GM13976 (cell line): ENCODE measurements at regions not wholly inside any gene's neighbourhood (a gene's known extent, or its start where the extent isn't known, plus 50 kb on each side); places are given as distances from the start of the nearest gene placed in this dataset.

ENCODE experiments used
- DNase-seq: peaks from one replicate; pipeline ENCODE4 v3.0.0; 2012; ENCODE audit warnings: low spot score
- in situ Hi-C: fragments of 300-500 bp; cut with MboI; formaldehyde crosslinking; loops from one replicate; pipeline ENCODE4 v1.12.0; 2022; ENCODE audit warnings: low sequenced_read_pairs, mixed read lengths, inconsistent platforms; ENCODE audit not compliant: unreplicated experiment
- TF ChIP-seq, protein P1 (sequence below): IDR thresholded peaks from 2 replicates; pipeline ENCODE4 v1.5.1; 2012; ENCODE audit warnings: borderline replicate concordance, mild to moderate bottlenecking; ENCODE audit not compliant: insufficient read depth; ENCODE audit errors: extremely low read depth, missing control alignments, control extremely low read depth

DNA sequence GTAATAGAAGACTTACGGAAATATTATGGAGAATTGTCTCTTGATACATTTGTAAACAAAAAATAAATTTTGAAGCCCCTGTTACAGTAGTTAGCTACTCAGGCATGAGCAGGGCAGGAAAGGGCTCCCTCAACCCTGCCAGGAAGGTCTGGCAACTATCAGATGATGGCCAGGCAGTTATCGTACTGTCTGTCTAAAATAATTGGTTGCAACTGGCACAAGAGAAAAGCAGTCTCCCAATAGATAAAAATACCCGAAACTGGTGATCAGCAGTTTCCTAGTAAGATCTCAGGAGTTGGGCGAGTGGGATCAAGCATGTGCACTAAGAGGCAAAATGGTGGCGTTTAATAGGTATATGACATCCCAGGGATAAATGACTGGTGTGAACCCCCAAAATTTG is 1336.3 kb downstream of the C4orf33 start:
- no peak for DNase-seq
- in situ Hi-C loops: no loop called here
- TF ChIP-seq, protein P1, sequence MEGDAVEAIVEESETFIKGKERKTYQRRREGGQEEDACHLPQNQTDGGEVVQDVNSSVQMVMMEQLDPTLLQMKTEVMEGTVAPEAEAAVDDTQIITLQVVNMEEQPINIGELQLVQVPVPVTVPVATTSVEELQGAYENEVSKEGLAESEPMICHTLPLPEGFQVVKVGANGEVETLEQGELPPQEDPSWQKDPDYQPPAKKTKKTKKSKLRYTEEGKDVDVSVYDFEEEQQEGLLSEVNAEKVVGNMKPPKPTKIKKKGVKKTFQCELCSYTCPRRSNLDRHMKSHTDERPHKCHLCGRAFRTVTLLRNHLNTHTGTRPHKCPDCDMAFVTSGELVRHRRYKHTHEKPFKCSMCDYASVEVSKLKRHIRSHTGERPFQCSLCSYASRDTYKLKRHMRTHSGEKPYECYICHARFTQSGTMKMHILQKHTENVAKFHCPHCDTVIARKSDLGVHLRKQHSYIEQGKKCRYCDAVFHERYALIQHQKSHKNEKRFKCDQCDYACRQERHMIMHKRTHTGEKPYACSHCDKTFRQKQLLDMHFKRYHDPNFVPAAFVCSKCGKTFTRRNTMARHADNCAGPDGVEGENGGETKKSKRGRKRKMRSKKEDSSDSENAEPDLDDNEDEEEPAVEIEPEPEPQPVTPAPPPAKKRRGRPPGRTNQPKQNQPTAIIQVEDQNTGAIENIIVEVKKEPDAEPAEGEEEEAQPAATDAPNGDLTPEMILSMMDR: no peak

DNA sequence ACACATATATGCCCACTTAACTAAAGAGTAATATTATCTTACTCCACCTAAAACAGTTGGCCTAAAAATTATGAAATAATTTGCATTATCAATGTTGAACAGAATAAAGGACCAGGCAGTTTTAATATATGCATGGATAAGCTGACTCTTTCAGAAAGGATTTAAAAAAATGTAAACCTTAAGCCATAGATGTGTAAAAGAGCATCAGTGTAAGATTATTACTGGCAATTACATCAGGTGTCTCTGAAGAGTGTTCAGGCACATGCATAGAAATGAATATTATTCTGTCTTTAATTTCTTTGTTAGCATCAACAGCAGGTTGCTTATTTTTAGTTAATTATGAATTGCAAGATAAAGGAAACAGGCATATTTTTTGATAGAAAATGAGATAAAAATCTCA is 1353.8 kb downstream of the C4orf33 start:
- in situ Hi-C loops: no loop called here
- TF ChIP-seq, protein P1: no peak
- no peak for DNase-seq

DNA sequence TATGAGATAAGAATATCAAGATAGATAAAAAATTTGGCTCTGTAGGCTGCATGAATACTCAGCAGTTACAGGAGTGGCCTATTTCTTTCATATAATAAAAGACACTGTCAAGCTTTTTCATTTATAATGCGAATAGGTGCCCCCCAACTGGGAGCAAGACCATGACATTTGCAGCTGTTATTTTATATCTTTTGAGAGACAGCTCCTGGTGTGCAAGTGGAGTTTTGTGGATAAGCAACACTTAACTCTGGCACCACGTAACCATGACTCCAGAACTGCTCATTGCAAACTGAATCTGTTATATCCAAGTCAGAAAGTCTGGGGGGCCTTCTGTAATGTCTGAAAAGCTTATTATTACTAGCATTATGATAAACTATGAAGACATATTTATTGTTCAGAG is 1372.4 kb downstream of the C4orf33 start:
- in situ Hi-C loops: no loop called here
- DNase-seq: no peak
- TF ChIP-seq, protein P1: no peak

DNA sequence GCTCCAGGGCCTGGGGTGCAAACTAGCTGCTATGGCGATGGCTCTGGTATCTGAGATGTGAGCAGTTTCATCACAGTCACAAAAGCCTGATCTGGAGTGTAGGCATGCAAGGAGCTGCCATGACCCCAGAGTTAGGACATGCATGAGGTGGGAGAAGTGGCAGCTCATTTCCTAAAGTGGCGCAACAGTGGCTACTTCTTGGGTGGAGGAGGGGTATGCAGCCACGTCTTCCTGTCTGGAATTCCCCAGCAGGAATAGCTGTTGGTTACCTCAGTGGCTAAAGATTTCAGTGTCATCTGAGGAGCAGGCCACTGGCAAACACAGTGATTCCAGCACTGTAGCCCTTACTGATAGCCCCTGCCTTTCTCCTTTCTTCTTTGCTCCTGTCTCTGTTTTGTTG is 1382.5 kb downstream of the C4orf33 start:
- TF ChIP-seq, protein P1: no peak
- no peak for DNase-seq
- in situ Hi-C loops: no loop called here

DNA sequence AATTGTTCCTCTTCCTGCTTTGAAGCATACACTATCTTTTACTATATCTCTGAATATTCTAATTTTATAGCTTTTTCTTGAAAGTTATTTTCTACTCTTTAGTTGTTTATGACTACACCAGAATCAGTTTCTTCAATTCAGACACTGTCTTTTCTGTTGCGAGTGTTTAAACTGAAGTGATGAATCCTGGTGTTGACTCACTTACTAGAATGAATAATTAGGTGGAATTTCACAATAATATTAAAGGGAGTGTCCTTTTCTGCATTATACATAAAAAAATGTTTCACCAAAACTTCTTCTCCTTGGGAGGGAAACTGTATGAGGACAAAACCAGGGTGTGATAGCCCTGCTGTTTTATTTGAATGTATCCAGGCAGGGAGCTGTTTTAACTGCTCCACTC is 1383.1 kb downstream of the C4orf33 start:
- in situ Hi-C loops: no loop called here
- DNase-seq: no peak
- TF ChIP-seq, protein P1: no peak

DNA sequence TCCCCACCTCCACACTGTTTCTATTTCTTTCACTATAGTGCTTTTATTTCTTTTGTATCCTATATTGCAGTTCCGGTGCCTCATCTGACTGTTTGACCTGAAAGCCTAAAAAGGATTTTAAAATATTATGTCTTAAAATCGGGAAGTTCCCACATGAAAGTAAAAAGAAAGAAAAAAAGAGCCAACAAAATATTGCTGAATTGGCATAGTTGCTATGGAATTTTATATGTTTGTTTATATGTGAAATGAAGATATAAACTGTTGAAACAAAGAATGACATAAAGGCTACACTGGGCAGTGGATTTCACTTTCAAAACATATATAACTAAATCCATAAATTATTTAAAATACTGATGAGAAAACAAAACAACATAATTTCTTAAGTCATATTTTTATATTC is 1383.7 kb downstream of the C4orf33 start:
- no peak for DNase-seq
- TF ChIP-seq, protein P1: no peak
- in situ Hi-C loops: no loop called here

DNA sequence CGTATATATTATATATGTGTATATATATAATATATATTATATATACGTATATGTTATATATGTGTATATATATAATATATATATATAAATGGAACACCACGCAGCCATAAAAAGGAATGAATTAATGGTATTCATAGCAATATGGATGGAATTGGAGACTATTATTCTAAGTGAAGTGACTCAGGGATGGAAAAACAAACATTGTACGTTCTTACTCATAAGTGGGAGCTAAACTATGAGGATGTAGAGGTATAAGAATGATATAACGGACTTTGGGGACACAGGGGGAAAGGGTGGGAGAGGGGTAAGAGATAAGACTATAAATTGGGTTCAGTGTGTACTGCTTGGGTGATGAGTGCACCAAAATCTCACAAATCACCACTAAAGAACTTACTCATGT is 1388.9 kb downstream of the C4orf33 start:
- in situ Hi-C loops: no loop called here
- DNase-seq: no peak

More for the DNA sequence above, 1388.9 kb downstream of the C4orf33 start:
- TF ChIP-seq, protein P1: no peak
